GM23338 (cell line): ENCODE measurements at regions not wholly inside any gene's neighbourhood (a gene's known extent, or its start where the extent isn't known, plus 50 kb on each side); places are given as distances from the start of the nearest gene placed in this dataset.

Source experiments
- CREB1 ChIP-seq: fragments of 250-450 bp; sonication (Bioruptor Pico); IDR thresholded peaks from 2 replicates; pipeline ENCODE4 v1.5.0; 2020; ENCODE audit warnings: low read depth, mild to moderate bottlenecking, moderate library complexity
- CTCF ChIP-seq, 2 experiments: fragments of 200-600 bp in 1 of 2; sonication (generic) in 1 of 2; conservative IDR thresholded peaks; 2 replicates each; pipeline versions ENCODE4 v1.5.1 to v1.6.1; 2016 to 2017; ENCODE audit warnings: antibody characterized with exemption in 2 of 2, low read depth in 2 of 2, mild to moderate bottlenecking in 2 of 2, moderate library complexity in 1 of 2
- EZH2 ChIP-seq: fragments of 200-600 bp; sonication (generic); IDR thresholded peaks from one replicate; pipeline ENCODE4 v1.8.0; 2017; ENCODE audit warnings: antibody characterized with exemption, mild to moderate bottlenecking, low read depth; ENCODE audit not compliant: unreplicated experiment
- EZH2phosphoT487 ChIP-seq: fragments of 200-600 bp; sonication (generic); IDR thresholded peaks from one replicate; pipeline ENCODE4 v1.8.1; 2018; ENCODE audit warnings: antibody characterized with exemption; ENCODE audit not compliant: unreplicated experiment
- JUNB ChIP-seq: IDR thresholded peaks from one replicate; pipeline ENCODE4 v1.6.1; 2016; ENCODE audit warnings: antibody characterized with exemption; ENCODE audit not compliant: unreplicated experiment
- POLR2AphosphoS5 ChIP-seq: IDR thresholded peaks from 2 replicates; pipeline ENCODE4 v1.6.1; 2016; ENCODE audit warnings: antibody characterized with exemption, low read depth
- TF ChIP-seq, protein P1 (sequence below): IDR thresholded peaks from one replicate; pipeline ENCODE4 v1.6.1; 2018; ENCODE audit warnings: antibody characterized with exemption; ENCODE audit not compliant: unreplicated experiment

- TF ChIP-seq JUNB (no peak), EZH2phosphoT487 (no peak), CTCF (conservative IDR thresholded peaks at IDR 0.05; ENCODE audit: low read depth in 2 of 2) (no peak), POLR2AphosphoS5 (no peak), EZH2 (no peak), CREB1 (no peak)
- TF ChIP-seq, protein P1, sequence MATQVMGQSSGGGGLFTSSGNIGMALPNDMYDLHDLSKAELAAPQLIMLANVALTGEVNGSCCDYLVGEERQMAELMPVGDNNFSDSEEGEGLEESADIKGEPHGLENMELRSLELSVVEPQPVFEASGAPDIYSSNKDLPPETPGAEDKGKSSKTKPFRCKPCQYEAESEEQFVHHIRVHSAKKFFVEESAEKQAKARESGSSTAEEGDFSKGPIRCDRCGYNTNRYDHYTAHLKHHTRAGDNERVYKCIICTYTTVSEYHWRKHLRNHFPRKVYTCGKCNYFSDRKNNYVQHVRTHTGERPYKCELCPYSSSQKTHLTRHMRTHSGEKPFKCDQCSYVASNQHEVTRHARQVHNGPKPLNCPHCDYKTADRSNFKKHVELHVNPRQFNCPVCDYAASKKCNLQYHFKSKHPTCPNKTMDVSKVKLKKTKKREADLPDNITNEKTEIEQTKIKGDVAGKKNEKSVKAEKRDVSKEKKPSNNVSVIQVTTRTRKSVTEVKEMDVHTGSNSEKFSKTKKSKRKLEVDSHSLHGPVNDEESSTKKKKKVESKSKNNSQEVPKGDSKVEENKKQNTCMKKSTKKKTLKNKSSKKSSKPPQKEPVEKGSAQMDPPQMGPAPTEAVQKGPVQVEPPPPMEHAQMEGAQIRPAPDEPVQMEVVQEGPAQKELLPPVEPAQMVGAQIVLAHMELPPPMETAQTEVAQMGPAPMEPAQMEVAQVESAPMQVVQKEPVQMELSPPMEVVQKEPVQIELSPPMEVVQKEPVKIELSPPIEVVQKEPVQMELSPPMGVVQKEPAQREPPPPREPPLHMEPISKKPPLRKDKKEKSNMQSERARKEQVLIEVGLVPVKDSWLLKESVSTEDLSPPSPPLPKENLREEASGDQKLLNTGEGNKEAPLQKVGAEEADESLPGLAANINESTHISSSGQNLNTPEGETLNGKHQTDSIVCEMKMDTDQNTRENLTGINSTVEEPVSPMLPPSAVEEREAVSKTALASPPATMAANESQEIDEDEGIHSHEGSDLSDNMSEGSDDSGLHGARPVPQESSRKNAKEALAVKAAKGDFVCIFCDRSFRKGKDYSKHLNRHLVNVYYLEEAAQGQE, result no peak
Measured at GRCh38 chr14:100644784-100645183, 57.6 kb upstream of the BEGAIN start.
